Stimulated activated CD8-positive, alpha-beta memory T cell treated with anti-CD3 and anti-CD28 coated beads, Interleukin-2, amount 100 ng/mL, for 48 hours (primary cell): ENCODE measurements at regions not wholly inside any gene's neighbourhood (a gene's known extent, or its start where the extent isn't known, plus 50 kb on each side); places are given as distances from the start of the nearest gene placed in this dataset.
A peak's percentile ranks its signal among the peaks of the same experiment; 100 is the strongest.

Experiments
- DNase-seq, 2 donors: peaks; one replicate each; pipeline ENCODE4 v3.0.0-alpha.2; 2020; ENCODE audit warnings: low read depth in 2 of 2

DNA sequence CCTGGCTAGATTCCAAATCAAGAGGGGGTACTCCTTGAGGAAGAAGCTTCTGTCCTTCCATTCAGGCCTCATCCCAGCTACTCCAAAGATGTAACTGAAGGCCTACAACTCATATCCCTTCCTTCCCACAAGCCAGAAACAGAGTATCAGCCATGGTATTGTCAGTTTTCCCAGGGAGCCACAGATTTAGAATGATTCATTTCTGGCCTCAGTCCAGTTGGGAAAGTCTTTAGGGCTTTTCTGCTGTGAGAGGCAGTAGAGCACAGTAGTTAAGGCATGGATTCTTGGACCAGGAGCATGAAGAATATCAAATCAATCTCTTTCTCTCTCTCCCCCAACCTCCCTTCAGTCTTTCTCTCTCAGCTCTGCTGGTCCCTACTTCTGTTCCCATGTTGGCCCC lies 505.0 kb downstream of the BCOR start:
- no peak for DNase-seq

DNA sequence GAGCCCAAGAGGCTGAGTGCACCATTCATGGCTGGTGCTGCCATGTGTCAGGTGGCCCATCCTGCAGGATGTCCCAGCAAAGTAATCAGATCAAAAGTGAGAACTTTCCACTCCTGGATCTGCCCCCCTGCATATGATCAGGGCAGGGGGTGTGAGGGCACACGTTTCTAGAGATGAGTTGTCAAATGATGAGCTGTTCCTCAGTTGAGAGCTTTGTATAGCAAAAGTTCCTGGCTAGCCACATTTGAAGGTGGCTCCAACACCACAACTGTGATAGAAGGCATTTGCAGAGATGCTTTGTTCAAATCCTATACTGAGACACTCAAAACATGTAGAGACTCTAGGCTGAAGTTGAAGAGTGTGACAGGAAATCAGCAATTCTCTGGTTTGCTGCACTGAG lies 501.8 kb downstream of the BCOR start:
- no peak for DNase-seq

DNA sequence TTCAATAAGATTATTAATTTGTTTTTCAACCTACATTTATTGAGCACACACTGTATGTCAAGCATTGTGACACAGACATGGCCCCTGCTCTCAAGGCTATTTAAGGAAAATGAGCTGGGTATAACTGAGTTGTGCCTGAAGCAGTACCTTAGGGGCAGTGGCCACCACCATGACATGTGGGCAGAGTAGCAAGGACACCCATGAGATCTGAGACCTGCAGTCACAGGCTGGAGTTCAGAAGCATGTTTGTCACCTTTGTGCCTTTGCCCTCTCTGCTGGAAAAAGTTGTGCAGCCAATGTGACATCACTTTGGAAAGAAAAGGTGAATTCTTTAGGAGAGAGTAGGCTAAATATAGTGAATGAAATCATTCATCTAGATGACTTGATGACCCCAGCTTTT lies 501.3 kb downstream of the BCOR start:
- DNase-seq = no peak

DNA sequence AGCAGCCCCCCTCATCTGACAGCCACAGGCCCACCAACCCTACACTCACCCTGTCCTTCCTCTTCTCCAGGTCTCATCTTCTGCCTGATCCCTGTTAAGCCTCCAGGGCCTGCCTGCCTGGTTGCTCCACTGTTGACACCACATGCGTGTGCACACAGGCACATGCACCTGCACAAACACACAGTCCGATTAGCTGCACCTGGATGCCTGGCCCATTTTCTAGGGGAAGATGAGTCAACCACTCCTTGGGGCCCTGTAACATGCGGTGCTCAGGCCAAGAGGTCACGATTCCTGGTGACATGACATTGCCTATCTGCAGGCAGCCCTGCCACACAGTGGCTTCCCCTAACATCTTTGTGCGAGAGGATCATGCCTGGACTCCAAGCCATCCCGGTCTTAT lies 498.4 kb downstream of the BCOR start:
- no peak for DNase-seq

DNA sequence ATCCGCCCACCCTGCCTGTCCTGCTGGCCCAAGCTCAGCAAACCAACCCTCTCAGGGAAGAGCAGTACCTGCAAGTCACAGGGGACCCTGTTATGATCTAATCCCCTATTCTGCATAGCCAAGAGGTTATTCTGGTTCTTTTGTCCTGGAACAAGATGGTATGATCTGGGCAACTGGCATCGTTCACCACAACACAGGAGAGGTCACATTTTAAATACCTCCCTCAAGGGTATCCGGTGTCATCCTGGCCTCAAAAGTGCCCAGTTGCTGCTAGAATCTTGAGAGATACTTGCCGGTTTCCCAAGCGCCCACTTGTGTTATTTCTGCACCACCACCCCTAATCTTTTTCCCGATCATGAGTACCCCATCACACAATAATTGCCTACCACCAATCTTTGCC lies 497.5 kb downstream of the BCOR start:
- DNase-seq = no peak

DNA sequence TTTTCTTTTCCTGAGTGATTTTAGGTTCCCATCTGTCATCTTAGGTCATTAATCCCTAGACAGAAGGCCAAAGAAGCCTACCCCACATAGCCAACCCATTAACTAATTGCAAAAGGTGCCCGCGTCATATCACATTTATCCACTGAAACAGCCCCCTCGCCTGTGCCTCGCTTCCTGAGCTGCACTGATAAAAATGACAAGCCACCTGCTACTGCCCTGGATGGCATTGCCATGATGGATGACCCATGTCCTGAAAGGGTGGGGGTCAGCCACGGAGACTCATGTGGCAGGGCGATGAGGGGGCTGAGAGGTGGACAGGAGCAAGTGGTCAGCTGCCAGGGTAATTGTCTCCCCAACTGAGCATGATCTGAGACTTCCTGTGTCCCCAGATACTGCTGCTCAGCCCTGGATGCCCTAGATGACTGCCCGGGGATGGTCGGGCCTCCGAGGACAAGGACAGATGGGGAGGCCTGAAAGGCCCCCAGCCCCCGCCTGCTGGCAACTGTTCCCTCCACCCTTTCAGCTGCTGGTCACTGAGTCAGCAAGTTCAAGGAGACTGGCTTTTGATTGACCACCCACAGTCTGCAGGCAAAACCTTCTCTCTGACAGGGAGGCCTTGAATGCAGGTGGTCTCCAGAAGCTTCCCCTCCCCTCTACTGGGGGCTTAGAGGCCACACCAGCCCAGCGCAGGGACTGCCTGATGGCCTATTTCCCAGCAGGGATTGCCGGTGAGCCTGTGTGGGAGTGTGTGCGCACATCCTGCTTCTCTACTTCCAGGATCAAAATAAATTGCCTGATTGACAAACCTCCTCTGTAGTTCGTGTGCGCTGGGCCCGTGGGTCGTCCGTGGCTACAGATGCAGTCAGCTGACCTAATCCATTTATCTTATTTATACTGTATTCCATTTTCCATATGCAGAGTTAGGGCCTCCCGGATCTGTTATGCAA lies 496.3 kb downstream of the BCOR start:
- no peak for DNase-seq

DNA sequence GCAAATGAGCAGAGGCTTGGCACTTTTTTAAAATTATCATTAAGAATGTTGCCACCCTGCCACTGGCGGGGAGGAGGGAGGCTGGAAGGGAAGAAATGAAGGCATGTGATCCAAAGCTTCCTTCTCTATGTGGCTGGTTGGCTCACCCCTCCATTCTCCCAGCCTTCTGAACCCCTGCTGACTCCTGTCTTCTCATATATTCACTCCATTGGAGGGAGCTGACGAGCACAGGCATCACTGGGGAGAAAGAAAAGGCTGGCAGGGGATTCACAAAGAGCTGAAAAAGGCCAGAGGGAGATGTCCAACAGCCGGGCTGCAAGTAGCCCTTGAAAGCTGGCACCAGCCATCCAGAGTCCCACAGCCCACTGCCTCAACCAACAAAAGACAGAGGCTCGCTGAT lies 495.6 kb downstream of the BCOR start:
- DNase-seq = no peak

DNA sequence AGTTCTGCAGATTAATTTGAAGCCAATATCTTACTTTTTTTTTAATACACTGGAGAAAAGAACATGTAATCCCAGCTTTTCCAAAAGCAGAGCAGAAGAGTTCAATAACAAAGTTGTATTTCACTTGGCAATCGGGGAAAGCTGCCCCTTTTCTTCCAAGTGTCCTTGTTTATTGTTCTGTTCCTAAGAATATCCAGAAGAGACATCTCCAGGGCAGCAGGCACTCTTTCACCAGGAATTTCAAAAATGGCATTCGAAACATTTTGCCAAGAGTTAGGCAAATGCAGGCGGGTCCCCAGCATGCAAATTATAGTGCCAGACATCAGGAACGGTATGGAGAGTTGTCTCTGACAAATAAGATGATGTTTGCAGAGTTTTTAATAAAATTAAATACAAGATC lies 494.5 kb downstream of the BCOR start:
- DNase-seq = no peak

DNA sequence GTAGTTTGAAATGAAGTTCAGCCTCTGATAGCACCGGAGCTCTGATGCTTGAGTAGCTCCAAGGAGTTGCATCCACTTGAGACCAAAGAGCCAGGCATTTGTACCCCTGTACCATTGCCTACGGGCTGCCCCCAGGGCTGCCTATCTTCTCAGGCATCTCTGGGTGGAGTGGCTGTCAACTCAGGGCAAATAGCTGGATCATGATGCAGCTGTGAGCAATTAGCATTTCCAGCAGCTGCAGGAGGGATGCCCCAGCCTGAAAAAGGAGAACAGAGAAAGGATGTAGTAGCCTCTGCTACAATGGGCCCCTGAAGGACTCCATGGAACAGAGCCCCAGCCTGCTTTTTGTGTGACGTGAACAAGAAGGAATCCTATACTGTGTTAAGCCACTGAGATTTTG lies 492.6 kb downstream of the BCOR start:
- DNase-seq = no peak

DNA sequence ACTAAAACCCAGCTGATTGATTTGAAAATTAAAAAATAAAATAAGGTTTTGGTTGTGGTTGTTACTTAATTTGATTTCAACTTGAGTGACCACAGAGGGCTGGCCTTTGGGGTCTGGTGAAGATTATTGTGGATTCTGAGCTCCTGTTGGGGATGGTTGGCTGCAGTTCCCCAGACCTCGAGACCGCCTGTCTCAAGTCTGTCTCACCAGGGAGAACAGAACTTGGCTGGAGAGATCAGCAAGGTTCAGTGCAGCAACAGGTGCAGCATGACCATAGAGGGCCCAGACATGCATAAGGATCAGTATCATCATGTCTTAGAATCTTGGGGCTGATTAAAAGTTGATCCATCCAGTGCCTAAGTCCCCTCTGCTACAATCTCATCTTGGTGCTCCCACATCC lies 491.9 kb downstream of the BCOR start:
- DNase-seq = no peak

DNA sequence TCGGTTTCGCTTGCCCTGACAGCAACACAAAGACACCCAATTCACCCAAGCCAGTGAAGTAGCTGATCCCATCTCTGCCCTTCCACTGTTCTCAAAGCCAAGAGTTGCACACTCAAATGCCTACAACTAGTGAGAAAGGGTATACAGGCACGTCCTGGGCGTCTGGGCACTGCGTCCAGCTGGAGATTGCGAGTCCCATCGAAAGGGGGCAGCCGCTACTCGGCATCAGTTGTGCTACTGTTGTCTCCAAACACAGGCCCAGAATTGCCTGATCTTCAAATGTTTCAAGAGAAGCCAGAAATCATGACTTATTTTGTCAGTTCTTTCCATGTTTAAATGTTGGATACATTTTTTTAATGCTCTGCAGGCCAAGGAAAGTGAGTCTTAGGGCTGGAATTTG lies 487.8 kb downstream of the BCOR start:
- DNase-seq = no peak

DNA sequence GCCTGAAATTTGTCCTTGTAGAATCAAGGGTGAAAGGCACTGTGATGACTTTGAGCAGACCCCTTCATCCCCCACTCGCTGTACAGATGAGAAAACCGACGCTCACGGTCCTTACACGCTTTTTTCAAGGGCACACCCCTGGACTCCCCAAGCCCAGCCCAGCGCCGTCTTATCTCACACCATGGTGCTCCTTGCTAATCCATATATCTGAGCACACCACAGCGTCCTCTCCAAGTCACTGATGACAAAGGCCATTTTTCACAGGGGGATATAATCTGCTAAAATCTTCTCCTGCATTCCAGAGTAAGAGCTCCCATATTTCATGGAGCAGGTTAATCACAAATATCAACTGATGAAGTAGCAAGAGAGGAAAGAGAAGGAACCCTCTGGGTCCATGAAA lies 486.3 kb downstream of the BCOR start:
- no peak for DNase-seq

DNA sequence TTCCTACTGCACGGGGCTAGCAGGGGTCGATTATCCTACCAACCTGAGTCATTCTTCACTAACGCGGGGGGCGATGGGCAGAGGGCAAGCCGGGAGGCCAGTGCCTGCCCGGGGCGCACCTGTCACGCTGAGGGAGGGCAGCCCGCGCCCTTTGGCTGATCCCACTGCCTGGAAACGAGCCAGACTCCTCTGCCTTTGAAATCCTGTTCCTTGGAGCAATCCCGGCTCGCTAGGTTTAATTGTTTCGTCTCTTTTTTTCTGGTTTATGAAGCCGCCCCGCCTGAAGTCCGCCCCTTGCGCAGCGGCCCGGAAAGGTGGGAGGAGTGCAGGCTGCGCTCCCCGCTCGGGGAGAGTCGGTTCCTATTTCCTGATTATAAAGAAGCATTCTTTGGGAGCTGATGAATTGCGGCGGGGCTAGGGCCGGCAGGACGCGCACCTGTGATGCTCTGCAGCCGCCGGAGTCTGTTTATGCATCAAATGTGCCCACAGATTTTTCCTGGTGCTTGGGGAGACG lies 484.2 kb downstream of the BCOR start:
- DNase-seq = no peak

DNA sequence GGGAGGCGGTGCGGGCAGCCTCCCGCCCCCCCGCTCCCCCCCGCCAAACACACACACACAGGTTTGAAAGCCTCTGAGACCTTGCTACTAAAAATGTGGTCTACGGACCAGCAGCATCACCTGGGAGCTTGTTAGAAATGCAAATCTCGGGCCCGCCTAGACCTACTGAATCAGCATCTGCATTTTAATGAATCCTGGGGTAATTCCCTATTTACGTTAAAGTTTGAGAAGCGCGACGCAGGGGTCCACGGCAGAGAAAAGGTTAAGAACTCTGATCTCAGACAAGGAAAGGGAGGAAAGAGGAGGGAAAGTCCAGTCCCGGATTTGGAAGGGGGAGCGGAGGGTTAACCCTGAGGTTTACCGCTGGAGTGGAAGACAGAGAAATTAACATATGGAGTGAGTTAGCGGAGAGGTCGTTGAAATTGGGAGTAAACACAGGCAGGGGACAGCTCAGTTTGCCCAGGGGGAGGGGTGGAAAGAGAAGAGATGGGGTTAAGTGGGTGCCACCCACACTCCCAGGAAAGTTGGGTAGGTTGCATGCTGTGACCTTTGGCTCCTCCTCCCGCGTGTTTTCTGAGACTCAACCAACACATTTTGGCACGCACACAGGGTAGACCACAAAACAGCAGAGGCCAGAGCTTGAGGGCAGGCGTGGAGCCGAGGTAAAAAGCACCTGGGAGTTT lies 483.6 kb downstream of the BCOR start:
- peak; percentile 46 to 51 for DNase-seq

DNA sequence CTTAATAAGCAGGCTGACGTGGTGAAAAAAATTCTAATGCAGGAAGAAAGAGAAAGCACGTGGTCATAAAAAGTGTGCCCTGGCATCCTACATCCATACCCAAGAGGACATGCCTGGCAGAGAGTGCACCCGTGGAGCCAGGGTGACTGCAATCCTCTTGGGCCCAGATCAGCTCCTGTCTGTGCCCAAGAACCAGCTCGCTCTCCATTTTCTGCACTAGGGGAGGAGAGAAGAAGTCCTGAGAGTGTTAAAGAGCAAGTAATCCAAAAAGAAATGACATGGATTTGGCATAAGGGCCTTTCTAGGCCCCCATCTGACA lies 483.1 kb downstream of the BCOR start:
- no peak for DNase-seq

DNA sequence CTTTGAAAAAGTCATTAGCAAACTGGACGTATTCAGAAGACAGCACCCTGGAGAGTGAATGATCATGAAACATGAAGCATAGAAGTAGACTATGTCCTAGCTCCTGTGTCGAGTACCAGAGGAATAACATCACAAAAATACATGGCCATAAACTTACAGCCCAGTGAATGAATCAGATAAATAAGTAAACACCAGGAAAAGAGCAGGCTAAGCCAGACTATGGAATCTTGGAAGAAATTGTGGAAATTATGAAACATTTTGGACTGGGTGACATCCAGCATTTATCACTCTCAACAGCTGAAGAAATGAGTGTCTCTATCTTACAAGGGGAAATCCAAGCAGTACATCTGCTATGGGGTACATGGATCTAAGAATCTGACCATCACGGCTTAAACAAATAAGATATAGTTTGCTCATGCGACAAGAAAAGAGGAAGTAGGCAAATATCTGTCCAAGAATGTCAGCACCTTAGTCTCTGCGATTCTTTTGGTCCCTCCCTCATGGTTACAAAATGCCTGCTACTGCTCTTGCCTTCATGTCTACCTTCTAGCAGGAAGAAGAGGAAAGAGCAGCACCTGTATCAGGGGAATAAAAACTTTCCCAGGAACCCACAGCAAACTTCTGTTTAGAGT lies 481.5 kb downstream of the BCOR start:
- DNase-seq = no peak

DNA sequence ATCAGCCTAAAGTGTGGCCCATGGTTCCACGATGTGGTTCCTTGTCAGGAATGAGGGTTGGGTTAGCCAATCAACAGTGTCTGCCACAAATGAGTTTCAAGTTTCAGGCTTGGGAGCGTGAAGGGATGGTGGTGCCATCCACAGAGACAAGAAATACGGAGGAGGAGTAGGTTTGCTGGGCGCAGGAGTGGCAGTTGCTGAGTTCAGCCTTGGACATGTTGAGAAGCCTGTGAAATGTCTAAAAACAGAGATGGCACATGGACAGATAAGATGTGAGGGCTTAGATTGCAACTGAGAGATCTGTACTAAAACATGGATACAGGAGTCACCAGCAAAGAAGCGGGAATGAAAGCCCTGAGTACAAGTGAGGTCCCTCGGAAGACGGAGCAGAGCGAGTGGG lies 481.0 kb downstream of the BCOR start:
- DNase-seq = no peak

DNA sequence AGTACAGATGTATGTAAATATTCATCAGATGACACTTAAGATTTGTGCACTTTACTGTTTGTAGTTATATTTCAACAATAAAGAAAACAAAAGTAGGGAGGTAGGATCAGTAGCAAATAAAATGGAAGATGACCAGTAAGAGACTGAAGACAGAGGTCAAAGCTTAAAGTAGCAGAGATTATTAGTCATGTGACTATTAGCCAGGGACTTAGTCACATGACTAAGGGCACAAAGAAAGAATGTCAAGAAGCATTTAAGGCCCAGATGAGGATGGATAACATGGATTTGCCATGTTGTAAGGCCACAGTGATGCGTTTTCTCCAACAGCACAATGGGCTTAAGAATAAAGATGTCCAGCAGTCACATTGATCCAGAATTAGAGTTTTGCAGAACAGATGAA lies 479.6 kb downstream of the BCOR start:
- no peak for DNase-seq

DNA sequence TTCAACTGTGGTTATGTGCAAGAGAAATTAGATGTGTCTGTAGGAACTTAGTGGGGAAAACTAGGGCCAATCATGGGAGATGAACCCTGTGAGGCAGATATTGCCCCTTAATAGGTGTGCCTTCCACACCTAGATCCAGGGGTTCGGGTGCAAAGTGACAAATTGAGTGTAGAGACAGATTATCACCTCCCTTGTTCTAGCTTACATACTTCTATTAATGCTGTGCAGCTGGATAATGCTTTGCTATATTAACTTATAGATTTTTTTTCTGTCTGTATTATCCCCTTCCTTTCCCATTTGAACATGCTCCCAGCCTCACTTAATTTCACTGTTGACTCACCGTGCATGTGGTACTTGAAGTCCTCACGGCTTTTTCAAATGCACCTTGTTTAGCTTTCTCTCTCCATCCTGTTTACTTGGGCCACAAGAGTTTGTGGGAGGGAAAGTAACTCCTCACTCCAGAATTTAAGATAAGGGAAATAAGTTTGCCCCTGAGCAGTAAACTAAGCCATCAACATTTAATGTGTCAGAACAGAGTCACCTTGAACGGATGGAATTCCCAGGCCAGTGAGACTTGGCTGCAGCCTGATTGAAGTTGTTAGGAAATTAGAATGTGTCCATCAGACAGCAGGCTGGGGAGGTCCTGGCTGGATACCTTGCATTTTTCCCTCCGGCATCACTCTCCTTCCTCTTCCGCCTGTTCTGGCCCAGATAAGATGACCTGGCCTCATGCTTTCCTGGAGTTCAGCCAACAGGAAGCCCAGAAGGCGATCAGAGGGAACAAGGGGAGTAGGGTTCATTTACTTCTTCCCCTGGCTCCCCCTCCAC lies 478.4 kb downstream of the BCOR start:
- DNase-seq = no peak

DNA sequence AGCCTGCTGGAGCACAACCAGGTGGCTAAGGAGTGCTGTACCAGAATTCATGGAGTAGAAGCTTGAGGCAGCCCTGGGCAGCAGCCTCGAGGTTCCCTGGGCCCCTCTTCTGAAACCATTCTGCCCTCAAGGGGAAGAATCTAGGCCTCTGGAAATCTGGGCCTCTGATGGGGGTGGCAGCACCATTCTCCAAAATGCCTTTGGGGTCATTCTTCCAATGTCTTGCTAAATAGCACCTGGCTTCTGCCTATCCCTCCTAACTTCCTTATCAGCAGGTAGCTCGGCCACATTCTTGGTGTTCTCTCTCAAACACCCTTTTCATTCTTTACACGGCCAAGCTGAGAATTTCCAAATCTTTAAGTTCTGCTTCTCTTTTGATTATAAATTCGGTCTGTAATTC lies 473.6 kb downstream of the BCOR start:
- DNase-seq = no peak

DNA sequence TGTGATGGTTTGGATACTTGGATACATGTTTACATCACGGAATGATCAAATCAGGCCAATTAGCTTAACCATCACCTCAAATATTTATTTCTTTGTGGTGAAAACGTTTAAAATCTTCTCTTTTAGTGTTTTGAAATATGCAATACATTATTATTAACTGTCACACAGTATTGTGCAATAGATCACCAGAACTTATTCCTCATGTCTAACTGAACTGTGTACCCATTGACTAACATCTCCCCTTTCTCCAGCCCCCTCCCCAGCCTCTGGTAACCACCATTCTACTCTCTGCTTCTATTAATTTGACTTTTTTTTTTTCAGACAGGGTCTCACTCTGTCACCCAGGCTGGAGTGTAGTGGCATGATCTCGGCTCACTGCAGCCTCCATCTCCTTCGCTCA lies 471.9 kb downstream of the BCOR start:
- DNase-seq = no peak

DNA sequence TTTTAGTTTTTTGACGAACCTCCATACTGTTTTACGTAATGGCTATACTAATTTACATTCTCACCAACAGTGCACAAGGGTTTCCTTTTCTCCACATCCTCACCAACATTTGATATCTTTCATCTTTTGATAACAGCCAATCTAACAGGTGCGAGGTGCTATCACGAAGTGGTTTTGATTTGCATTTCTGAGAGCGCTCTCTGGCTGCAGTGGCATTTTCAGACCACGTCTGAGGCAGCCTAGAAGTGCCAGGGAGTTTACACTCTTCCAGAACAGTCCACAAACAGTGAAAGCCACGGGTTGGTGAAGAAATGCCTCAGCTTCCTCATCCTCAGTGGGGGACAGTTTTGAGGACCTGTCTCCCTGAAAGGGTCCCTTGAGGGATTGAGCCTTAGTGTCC lies 471.0 kb downstream of the BCOR start:
- DNase-seq = no peak
